ENCODE measurements at regions not wholly inside any gene's neighbourhood (a gene's known extent, or its start where the extent isn't known, plus 50 kb on each side); places are given as distances from the start of the nearest gene placed in this dataset.

DNA sequence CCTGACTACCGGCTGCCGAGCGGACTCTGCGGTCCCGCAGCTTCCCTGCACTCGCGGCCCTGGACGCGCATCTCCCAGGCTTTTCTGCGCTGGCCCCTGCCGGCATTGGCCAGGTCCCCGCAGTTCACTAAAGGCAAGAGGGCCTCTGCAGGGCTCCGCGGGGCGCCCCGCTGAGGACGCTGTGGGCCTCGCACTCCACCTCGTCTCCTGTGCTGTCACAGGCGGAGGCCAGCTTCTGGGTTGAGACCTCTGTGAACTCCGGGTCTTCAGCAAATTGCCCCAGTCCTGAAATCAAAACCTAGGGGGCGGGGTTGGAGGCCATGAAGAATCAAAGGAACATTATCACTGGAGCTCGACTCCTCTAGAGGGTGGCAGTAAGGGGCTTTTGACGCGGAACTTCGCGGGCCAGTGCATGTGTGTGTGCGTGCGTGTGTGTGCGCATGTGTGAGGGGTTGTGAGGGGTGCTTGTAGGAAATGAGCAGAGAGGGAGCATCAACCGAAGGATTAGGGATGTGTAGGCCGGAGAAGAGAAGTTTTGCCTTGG is 68.5 kb upstream of the CAPRIN2 start:
- no peak for DNase-seq (ENCODE audit: low read depth)
- peak overlapping the region; percentile 59 for H3K4me3 ChIP-seq (ENCODE audit: low read depth, low read length)

DNA sequence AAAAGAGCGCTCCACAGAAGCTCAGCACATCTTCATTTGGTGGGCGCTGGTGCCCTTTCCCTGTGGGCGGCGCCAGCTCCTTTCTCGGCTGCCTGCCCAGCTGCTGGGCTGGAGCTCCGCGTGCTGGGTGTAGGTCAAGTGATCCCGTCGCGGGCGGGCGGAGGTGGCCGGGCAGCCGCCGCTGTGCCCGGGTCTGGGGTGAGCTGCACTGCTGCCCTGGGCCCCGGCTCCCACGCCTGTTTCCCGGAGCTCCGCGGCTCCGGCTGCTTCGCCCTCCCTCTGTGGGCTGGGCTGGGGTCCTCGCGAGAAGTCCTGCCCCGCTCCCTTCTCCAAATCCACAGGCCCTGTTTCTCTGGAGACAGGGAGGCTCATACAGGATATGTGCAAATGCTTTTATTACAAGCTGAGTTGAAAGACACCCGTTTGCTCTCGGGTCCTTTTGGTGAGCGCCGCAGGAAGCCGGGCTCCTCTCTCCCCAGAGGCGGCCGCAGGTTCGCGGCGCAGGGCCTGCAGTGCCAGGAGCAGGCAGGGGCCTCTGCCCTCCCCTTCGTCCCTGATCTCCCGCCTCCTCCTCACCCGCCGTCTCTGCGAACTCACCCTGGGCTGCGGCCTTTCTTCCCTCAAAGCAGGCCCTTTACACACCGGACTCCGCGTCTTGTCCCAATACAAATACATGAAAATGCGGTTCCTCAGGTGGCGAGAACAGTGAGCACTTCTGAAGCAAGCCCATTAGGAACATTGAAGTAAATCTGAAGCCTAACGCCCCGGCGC is 67.8 kb upstream of the CAPRIN2 start:
- peak overlapping the region; percentile 59 for H3K4me3 ChIP-seq (ENCODE audit: low read depth, low read length)
- peak; percentile 55 for DNase-seq (ENCODE audit: low read depth)
- TF ChIP-seq, protein P1, sequence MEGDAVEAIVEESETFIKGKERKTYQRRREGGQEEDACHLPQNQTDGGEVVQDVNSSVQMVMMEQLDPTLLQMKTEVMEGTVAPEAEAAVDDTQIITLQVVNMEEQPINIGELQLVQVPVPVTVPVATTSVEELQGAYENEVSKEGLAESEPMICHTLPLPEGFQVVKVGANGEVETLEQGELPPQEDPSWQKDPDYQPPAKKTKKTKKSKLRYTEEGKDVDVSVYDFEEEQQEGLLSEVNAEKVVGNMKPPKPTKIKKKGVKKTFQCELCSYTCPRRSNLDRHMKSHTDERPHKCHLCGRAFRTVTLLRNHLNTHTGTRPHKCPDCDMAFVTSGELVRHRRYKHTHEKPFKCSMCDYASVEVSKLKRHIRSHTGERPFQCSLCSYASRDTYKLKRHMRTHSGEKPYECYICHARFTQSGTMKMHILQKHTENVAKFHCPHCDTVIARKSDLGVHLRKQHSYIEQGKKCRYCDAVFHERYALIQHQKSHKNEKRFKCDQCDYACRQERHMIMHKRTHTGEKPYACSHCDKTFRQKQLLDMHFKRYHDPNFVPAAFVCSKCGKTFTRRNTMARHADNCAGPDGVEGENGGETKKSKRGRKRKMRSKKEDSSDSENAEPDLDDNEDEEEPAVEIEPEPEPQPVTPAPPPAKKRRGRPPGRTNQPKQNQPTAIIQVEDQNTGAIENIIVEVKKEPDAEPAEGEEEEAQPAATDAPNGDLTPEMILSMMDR (conservative IDR thresholded peaks at IDR 0.05; ENCODE audit: low read depth, low read length) = no peak

More for the DNA sequence above, 68.5 kb upstream of the CAPRIN2 start:
- TF ChIP-seq, protein P1 (conservative IDR thresholded peaks at IDR 0.05; ENCODE audit: low read depth, low read length) = no peak

DNA sequence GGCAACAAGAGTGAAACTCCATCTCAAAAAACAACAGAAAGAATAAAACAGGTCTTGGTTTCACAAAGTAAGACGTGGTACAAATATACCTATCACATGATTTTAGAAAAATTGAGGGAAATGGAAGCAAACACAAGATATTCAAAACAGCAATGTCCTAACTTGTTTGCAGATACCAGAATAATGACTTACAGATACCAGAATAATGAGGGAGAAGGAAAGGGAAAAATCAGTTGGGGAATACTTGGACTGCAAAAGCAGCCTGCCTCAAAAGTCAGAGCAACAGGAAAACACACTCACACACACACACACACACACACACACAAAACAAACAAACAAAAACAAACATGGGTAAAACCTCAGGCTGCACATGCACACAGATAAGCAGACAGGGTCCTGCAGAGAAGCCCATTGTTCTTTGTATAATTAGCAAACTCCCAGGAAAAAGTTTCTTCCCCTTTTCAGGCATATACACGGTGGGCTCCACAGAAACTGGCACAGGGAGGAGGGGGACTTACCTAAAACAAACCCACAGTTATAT is 65.7 kb upstream of the CAPRIN2 start:
- H3K4me3 ChIP-seq (ENCODE audit: low read depth, low read length) = no peak overlapping the region
- TF ChIP-seq, protein P1 (conservative IDR thresholded peaks at IDR 0.05; ENCODE audit: low read depth, low read length) = no peak
- no peak for DNase-seq (ENCODE audit: low read depth)

DNA sequence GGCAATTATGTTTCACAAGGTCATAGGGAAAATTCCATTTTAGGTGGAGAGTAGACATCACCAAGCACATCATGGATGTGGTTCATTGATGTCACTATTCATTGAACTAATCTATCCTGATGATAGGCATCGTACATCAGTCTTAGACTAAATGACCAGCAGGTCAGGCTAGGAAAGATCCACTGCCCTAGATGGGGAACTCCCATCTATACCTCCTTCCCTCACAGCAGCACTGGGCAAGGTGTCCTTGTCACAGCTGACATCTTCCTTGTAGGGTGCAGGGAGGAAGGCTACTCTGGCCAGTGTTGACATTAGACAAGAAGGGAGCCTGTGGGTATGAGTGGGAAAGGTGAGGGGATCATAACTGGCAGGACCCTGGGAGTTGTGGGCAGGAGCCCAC is 63.8 kb upstream of the CAPRIN2 start:
- H3K4me3 ChIP-seq (ENCODE audit: low read depth, low read length) = no peak overlapping the region
- TF ChIP-seq, protein P1 (conservative IDR thresholded peaks at IDR 0.05; ENCODE audit: low read depth, low read length) = no peak
- DNase-seq (ENCODE audit: low read depth) = no peak

DNA sequence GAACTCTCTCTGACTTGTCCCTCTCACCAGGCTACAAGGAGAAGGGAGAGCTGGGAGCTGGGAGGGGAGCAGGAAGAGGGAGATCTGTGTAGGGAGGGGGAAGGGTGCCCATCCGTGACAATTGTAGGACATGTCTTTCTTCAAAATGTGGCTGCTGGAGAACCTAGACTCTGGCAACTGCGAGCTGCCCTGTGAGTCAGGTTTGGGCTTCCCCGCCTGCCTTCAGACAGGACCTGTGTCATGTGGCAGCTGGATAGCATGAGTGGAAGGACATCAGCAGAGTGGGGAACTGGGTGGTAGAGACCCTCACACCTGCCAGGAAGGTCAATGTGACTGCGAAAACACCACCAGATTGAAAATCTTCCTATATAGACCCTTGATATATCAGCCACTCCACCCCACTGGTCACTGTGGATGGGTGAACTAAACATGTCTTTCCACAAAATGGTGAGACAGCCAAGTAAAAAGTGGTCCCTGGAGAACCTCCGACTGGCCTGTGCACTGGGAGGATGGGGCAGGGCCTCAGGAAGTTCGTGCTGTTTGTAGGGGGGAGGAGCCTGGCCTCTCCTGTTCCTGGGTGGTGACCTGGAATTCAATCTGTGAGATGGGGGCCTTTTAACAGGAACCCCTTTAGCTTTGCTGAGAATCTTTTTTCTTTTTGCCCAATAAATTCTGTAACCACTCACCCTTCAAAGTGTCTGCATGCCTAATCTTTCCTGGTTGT is 62.2 kb upstream of the CAPRIN2 start:
- DNase-seq (ENCODE audit: low read depth) = no peak
- H3K4me3 ChIP-seq (ENCODE audit: low read depth, low read length) = no peak overlapping the region
- TF ChIP-seq, protein P1 (conservative IDR thresholded peaks at IDR 0.05; ENCODE audit: low read depth, low read length) = no peak

DNA sequence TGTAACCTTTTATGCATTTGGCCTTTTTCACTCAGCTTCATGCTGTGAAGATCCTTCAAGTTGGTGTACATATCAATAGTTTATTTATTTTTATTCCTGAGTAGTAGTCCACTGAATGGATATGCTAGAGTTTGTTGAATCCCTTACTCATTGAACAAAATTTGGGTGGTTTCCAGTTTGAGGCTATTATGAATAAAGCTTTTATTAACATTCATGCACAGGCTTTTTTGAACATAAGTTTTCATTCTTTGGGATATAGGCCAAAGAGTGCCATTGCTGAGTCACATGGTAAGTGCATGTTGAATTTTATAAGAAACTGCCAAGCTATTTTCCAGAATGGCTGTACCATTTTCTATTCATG is 59.5 kb upstream of the CAPRIN2 start:
- H3K4me3 ChIP-seq (ENCODE audit: low read depth, low read length) = no peak overlapping the region
- TF ChIP-seq, protein P1 (conservative IDR thresholded peaks at IDR 0.05; ENCODE audit: low read depth, low read length) = no peak
- no peak for DNase-seq (ENCODE audit: low read depth)

Measured in choroid plexus epithelial cell (primary cell).